ENCODE measurements at regions not wholly inside any gene's neighbourhood (a gene's known extent, or its start where the extent isn't known, plus 50 kb on each side); places are given as distances from the start of the nearest gene placed in this dataset.
"Not testable (repeated sequence)": the region's sequence is repeated elsewhere in the genome, so short reads cannot be mapped to it uniquely, and the experiment has no call there.

- intact Hi-C loops (cut with micrococcal nuclease): loop anchor here (5.0 kb wide), 1 partner anchor 195 kb away; no protein-coding TSS in a partner anchor
Measured at GRCh38 chr5:36462295-36463021, 143.9 kb upstream of the SLC1A3 start.

- intact Hi-C loops (cut with micrococcal nuclease): not testable (repeated sequence)
Measured at GRCh38 chr5:36475942-36476341, 130.5 kb upstream of the SLC1A3 start.

GRCh38 chr5:36478646-36479317 is 127.6 kb upstream of the SLC1A3 start:
- intact Hi-C loops (cut with micrococcal nuclease): no loop called here

GRCh38 chr5:36481454-36482120 is 124.8 kb upstream of the SLC1A3 start:
- intact Hi-C loops (cut with micrococcal nuclease): no loop called here

- intact Hi-C loops (cut with micrococcal nuclease): no loop called here
Measured at GRCh38 chr5:36482812-36483211, 123.6 kb upstream of the SLC1A3 start.

GRCh38 chr5:36489505-36489904 is 116.9 kb upstream of the SLC1A3 start:
- intact Hi-C loops (cut with micrococcal nuclease): no loop called here

GRCh38 chr5:36491856-36492255 is 114.5 kb upstream of the SLC1A3 start:
- intact Hi-C loops (cut with micrococcal nuclease): no loop called here

- intact Hi-C loops (cut with micrococcal nuclease): no loop called here
Measured at GRCh38 chr5:36492984-36493654, 113.3 kb upstream of the SLC1A3 start.

GRCh38 chr5:36494028-36494427 is 112.4 kb upstream of the SLC1A3 start:
- intact Hi-C loops (cut with micrococcal nuclease): no loop called here

GRCh38 chr5:36494841-36495601 is 111.4 kb upstream of the SLC1A3 start:
- intact Hi-C loops (cut with micrococcal nuclease): no loop called here

GRCh38 chr5:36495611-36496010 is 110.8 kb upstream of the SLC1A3 start:
- intact Hi-C loops (cut with micrococcal nuclease): no loop called here

- intact Hi-C loops (cut with micrococcal nuclease): no loop called here
Measured at GRCh38 chr5:36496471-36496870, 109.9 kb upstream of the SLC1A3 start.

- intact Hi-C loops (cut with micrococcal nuclease): no loop called here
Measured at GRCh38 chr5:36502608-36503007, 103.8 kb upstream of the SLC1A3 start.

- intact Hi-C loops (cut with micrococcal nuclease): loop anchor here (5.0 kb wide), 1 partner anchor 187 kb away; no protein-coding TSS in a partner anchor
Measured at GRCh38 chr5:36505021-36505420, 101.4 kb upstream of the SLC1A3 start.

GRCh38 chr5:36507332-36507952 is 99.0 kb upstream of the SLC1A3 start:
- intact Hi-C loops (cut with micrococcal nuclease): loop anchor here (1.0 to 5.0 kb wide), 5 partner anchors 88 to 428 kb away; no protein-coding TSS in a partner anchor

- intact Hi-C loops (cut with micrococcal nuclease): loop anchor here (5.0 kb wide), 1 partner anchor 184 kb away; no protein-coding TSS in a partner anchor
Measured at GRCh38 chr5:36508331-36508730, 98.1 kb upstream of the SLC1A3 start.

- intact Hi-C loops (cut with micrococcal nuclease): not testable (repeated sequence)
Measured at GRCh38 chr5:36513647-36514046, 92.8 kb upstream of the SLC1A3 start.

- intact Hi-C loops (cut with micrococcal nuclease): no loop called here
Measured at GRCh38 chr5:36519881-36520280, 86.5 kb upstream of the SLC1A3 start.

GRCh38 chr5:36521219-36521618 is 85.2 kb upstream of the SLC1A3 start:
- intact Hi-C loops (cut with micrococcal nuclease): no loop called here
